Pancreas (tissue), 10 donors: ENCODE measurements at regions not wholly inside any gene's neighbourhood (a gene's known extent, or its start where the extent isn't known, plus 50 kb on each side); places are given as distances from the start of the nearest gene placed in this dataset.

Source experiments
- ATAC-seq, 4 donors: fragments of 200-7000 bp; cut with Tn5 transposase; one replicate each; pipeline versions ENCODE4 v1.8.0 to v1.9.1; 2020; ENCODE audit warnings: mild to moderate bottlenecking in 4 of 4, moderate library complexity in 4 of 4
- DNase-seq, 6 donors: peaks; one replicate each; pipeline ENCODE4 v3.0.0-alpha.2; 2020
- FAIRE-seq: peaks from 2 replicates; lab custom pipeline; 2012; peaks lifted over from hg19 to GRCh38; lab: Jason Lieb, UNC
- H3K27ac ChIP-seq, 4 donors: fragments of 200-600 bp; sonication (generic); 1 replicate in 3 of 4; 2 replicates in 1 of 4; pipeline versions ENCODE4 v1.5.0 to v1.8.0; 2020
- H3K27me3 ChIP-seq, 4 donors: fragments of 200-600 bp; one replicate each; pipeline ENCODE4 v1.8.0; 2021
- H3K36me3 ChIP-seq, 3 donors: fragments of 200-600 bp; sonication (generic) in 1 of 3; one replicate each; pipeline versions ENCODE4 v1.5.0 to v1.8.0; 2020 to 2021
- H3K4me1 ChIP-seq, 3 donors: fragments of 200-600 bp; one replicate each; pipeline ENCODE4 v1.8.0; 2021
- H3K4me3 ChIP-seq, 4 donors: fragments of 200-600 bp; sonication (generic) in 2 of 4; one replicate each; pipeline versions ENCODE4 v1.5.0 to v1.8.0; 2020 to 2021
- H3K9me3 ChIP-seq, 4 donors: fragments of 200-600 bp; one replicate each; pipeline ENCODE4 v1.8.0; 2021
- WGBS, 2 donors: extraction: QIAGEN DNeasy Blood & Tissue Kit; methylation state at CpG; one replicate each; pipeline ENCODE4 v1.1.7; 2013; 5-methylcytosine and 5-hydroxymethylcytosine counted together
- intact Hi-C, 3 donors: fragments of 100-400 bp; cut with DNase I; formaldehyde crosslinking; loops; one replicate each; pipeline versions ENCODE4 v1.11.1 to v1.14.2; 2022
- TF ChIP-seq, protein P1 (sequence below), 4 donors: fragments of 200-600 bp; sonication (generic) in 3 of 4; IDR thresholded peaks; one replicate each; pipeline versions ENCODE4 v1.5.0 to v1.8.0; 2021; ENCODE audit warnings: antibody characterized with exemption in 4 of 4
- donor health status: healthy with polysubstance abuse.
- donor health status: DM: no; HTN: no; CAD: no; lungs with moderate emphysema.
- donor health status: DM: no; HTN: no; CAD: no.
- donor health status: control.
- donor health status: control.
- donor health status: Bipolar disorder and iron deficiency.
- donor health status: DM: yes; HTN: yes; CAD: no.
- donor health status: DM: no; HTN: no; CAD: no.
- donor health status: DM: no; HTN: no; CAD: no.
- donor health status: DM: yes; HTN: yes; CAD: no.

DNA sequence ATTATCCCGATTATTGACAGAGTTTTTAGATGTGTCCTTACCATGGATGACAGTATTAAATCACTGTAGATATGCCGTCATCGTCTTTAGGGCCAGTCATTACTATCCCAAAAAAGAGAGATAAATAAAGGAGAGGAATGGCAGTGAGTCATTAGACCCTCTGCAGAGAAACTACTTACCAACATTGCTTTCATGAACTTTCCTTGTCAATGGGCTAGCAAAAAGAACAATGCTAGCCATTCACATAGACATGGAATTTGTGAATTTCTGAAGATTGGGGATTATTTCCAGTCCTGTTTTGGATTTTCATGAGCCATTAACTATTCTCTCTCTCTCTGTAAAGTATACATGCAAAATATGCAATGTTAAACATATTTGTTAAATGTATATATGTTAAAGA, 319.4 kb upstream of the FANCL start:
- no peaks in the 10 kb centered on the region for H3K27me3 ChIP-seq
- DNase-seq: no peak
- H3K9me3 ChIP-seq: no peaks in the 10 kb centered on the region
- TF ChIP-seq, protein P1, sequence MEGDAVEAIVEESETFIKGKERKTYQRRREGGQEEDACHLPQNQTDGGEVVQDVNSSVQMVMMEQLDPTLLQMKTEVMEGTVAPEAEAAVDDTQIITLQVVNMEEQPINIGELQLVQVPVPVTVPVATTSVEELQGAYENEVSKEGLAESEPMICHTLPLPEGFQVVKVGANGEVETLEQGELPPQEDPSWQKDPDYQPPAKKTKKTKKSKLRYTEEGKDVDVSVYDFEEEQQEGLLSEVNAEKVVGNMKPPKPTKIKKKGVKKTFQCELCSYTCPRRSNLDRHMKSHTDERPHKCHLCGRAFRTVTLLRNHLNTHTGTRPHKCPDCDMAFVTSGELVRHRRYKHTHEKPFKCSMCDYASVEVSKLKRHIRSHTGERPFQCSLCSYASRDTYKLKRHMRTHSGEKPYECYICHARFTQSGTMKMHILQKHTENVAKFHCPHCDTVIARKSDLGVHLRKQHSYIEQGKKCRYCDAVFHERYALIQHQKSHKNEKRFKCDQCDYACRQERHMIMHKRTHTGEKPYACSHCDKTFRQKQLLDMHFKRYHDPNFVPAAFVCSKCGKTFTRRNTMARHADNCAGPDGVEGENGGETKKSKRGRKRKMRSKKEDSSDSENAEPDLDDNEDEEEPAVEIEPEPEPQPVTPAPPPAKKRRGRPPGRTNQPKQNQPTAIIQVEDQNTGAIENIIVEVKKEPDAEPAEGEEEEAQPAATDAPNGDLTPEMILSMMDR (IDR thresholded peaks at IDR 0.05): no peak
- WGBS, 2 donors: 82 to 94% methylated on average over 3 of the region's 3 CpGs
- no peak for ATAC-seq
- H3K4me1 ChIP-seq: no peaks in the 10 kb centered on the region
- H3K36me3 ChIP-seq: no peaks in the 10 kb centered on the region
- intact Hi-C loops: no loop called here
- no peak overlapping the region for H3K27ac ChIP-seq
- no peak overlapping the region for H3K4me3 ChIP-seq
- FAIRE-seq: no peak

DNA sequence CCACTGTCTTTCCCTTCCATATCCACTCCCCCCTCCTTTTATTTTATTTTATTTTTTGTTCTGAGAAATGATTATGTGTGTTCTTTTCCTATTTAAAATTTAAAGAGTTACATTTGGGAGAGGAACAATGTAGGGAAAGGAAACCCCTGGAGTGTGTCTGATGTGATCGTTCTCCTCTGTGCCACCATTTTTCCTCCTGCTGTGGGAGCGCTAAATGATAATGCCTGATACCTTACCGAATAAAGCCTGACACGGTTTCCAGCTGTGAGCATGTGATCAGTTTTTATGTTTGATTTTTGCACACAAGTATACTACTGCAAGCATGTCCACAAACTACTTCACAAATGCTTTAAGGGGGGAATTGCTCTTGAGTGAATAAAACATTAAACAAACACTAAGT, 317.8 kb upstream of the FANCL start:
- intact Hi-C loops: no loop called here
- TF ChIP-seq, protein P1 (IDR thresholded peaks at IDR 0.05): no peak
- ATAC-seq: no peak
- H3K27ac ChIP-seq: no peak overlapping the region
- H3K4me3 ChIP-seq: no peak overlapping the region
- DNase-seq: no peak
- H3K9me3 ChIP-seq: no peaks in the 10 kb centered on the region
- FAIRE-seq: no peak
- H3K27me3 ChIP-seq: no peaks in the 10 kb centered on the region
- WGBS, 2 donors: 67 to 69% methylated on average over 4 of the region's 4 CpGs
- no peaks in the 10 kb centered on the region for H3K36me3 ChIP-seq
- no peaks in the 10 kb centered on the region for H3K4me1 ChIP-seq

DNA sequence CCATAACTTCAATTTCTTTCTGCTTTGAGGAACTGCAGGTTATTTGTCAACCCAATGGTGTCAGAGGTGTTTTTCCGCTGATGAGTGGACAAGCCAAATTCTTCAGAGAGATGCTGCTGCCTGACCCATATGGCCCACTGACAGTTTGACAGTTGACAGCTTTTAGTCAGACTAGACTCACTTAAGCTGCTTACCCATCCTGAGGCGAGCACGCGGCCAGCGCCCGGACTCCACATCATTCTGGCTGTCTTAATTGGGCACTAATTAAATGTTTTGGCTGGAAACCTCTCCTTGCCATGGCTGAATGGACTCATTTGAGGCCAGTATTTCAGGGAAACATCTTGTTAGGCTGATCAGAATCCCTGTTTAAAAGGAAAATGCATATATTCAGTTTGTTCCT, 316.1 kb upstream of the FANCL start:
- DNase-seq: no peak
- intact Hi-C loops: no loop called here
- H3K27me3 ChIP-seq: no peaks in the 10 kb centered on the region
- H3K4me1 ChIP-seq: no peaks in the 10 kb centered on the region
- H3K27ac ChIP-seq: no peak overlapping the region
- H3K36me3 ChIP-seq: no peaks in the 10 kb centered on the region
- no peak for FAIRE-seq
- no peak overlapping the region for H3K4me3 ChIP-seq
- no peaks in the 10 kb centered on the region for H3K9me3 ChIP-seq
- TF ChIP-seq, protein P1 (IDR thresholded peaks at IDR 0.05): no peak
- WGBS, 2 donors: 92 to 96% methylated on average over 6 of the region's 6 CpGs
- ATAC-seq: no peak

DNA sequence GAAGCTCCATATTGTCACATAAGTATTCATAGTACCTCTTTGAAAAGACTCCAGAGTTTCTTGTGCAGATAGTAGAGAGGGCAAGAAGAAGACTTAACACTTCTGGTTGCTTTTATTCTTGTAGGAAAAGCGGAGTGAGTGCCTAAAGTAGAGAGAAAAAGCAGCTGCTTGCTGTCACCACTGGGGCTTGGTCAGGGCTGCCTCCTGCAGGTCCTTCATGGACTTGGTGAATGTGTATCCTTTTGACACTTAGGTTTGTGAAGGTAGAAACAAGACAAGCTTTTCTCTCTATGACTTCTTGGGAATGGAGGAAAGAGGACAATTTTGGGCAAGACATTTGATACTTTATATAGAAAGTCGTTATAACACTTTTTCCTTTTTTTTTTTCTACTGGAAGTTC, 312.8 kb upstream of the FANCL start:
- Histone ChIP-seq H3K27ac (no peak overlapping the region), H3K36me3 (no peaks in the 10 kb centered on the region), H3K27me3 (no peaks in the 10 kb centered on the region), H3K9me3 (no peaks in the 10 kb centered on the region), H3K4me1 (no peaks in the 10 kb centered on the region), H3K4me3 (no peak overlapping the region)
- DNase-seq (no peak), FAIRE-seq (no peak), ATAC-seq (peak in 3 of 4 donors; percentile 39 to 57 (median 44))
- WGBS, 2 donors: 37 to 47% methylated on average over 2 of the region's 2 CpGs
- intact Hi-C loops: no loop called here
- TF ChIP-seq, protein P1 (IDR thresholded peaks at IDR 0.05): peak in 1 of 4 donors; percentile 7

DNA sequence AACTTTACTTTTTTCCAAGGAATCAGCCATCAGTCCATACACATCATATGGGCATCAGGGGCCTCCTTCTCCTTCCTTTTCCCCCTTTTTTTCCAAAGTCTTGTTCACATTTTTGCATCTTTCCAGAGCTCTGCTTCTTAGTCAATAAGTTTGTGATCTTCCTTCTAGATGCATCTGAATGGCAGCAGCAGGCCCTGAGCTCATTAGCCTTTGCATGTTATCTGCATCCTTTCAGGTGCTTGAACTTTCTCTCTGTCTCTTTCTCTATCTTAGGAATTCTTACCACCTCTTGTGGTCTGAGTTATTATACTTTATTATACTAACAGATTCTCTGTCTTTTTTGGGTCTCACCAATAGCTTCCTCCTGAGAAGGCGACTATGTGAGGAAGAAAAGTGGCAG, 312.4 kb upstream of the FANCL start:
- H3K36me3 ChIP-seq: no peaks in the 10 kb centered on the region
- TF ChIP-seq, protein P1 (IDR thresholded peaks at IDR 0.05): no peak
- DNase-seq (no peak), ATAC-seq (no peak), FAIRE-seq (no peak)
- H3K27ac ChIP-seq: no peak overlapping the region
- no peak overlapping the region for H3K4me3 ChIP-seq
- 94% methylated on average over 1 of the region's 1 CpG for WGBS, 2 donors
- H3K9me3 ChIP-seq: no peaks in the 10 kb centered on the region
- no peaks in the 10 kb centered on the region for H3K4me1 ChIP-seq
- intact Hi-C loops: no loop called here
- no peaks in the 10 kb centered on the region for H3K27me3 ChIP-seq
